Mesenchymal stem cell (in vitro differentiated cells and primary cell): ENCODE measurements at regions not wholly inside any gene's neighbourhood (a gene's known extent, or its start where the extent isn't known, plus 50 kb on each side); places are given as distances from the start of the nearest gene placed in this dataset.

Experiments
- DNase-seq: peaks from one replicate; pipeline ENCODE4 v3.0.0-alpha.2; 2013
- H2AFZ ChIP-seq: one replicate; pipeline ENCODE4 v1.6.1; 2013; ENCODE audit warnings: low read depth, mild to moderate bottlenecking, control low read depth, inconsistent platforms, low read length, moderate library complexity
- H2AK5ac ChIP-seq: 2 replicates; pipeline ENCODE4 v1.6.1; 2013; ENCODE audit warnings: low read length, moderate library complexity, mild to moderate bottlenecking, inconsistent platforms; ENCODE audit not compliant: severe bottlenecking
- H2BK120ac ChIP-seq: one replicate; pipeline ENCODE4 v1.6.1; 2013; ENCODE audit warnings: low read depth, mild to moderate bottlenecking, inconsistent platforms, low read length, moderate library complexity
- H2BK12ac ChIP-seq, 2 experiments: one replicate each; pipeline ENCODE4 v1.6.1; 2013; ENCODE audit warnings: inconsistent platforms in 2 of 2, low read length in 2 of 2, mild to moderate bottlenecking in 2 of 2, moderate library complexity in 2 of 2, control low read depth in 1 of 2
- H2BK15ac ChIP-seq: one replicate; pipeline ENCODE4 v1.6.1; 2013; ENCODE audit warnings: mild to moderate bottlenecking, low read depth, inconsistent platforms; ENCODE audit not compliant: poor library complexity, severe bottlenecking
- H2BK5ac ChIP-seq: 2 replicates; pipeline ENCODE4 v1.6.1; 2013; ENCODE audit warnings: low read depth, mild to moderate bottlenecking, low read length, control low read depth, inconsistent platforms; ENCODE audit not compliant: poor library complexity, severe bottlenecking
- H3K14ac ChIP-seq, 2 experiments: one replicate each; pipeline ENCODE4 v1.6.1; 2013; ENCODE audit warnings: inconsistent platforms in 2 of 2, low read length in 2 of 2, control low read depth in 1 of 2, mild to moderate bottlenecking in 1 of 2, moderate library complexity in 1 of 2
- H3K18ac ChIP-seq, 2 experiments: one replicate each; pipeline ENCODE4 v1.6.1; 2013; ENCODE audit warnings: inconsistent platforms in 2 of 2, low read length in 2 of 2, control low read depth in 1 of 2, low read depth in 1 of 2, mild to moderate bottlenecking in 1 of 2
- H3K23ac ChIP-seq, 2 experiments: one replicate each; pipeline ENCODE4 v1.6.1; 2013; ENCODE audit warnings: inconsistent platforms in 2 of 2, low read length in 2 of 2, mild to moderate bottlenecking in 2 of 2, moderate library complexity in 2 of 2, control low read depth in 1 of 2
- H3K27ac ChIP-seq: 2 replicates; pipeline ENCODE4 v1.5.1; 2013; ENCODE audit warnings: mild to moderate bottlenecking, moderate library complexity, low read length, control low read depth, inconsistent platforms; ENCODE audit not compliant: poor library complexity, severe bottlenecking
- H3K27me3 ChIP-seq, 2 experiments: 2 replicates each; pipeline versions ENCODE4 v1.6.1 to v1.7.0; 2013; ENCODE audit warnings: low read length in 2 of 2, mild to moderate bottlenecking in 2 of 2, moderate library complexity in 2 of 2, control low read depth in 1 of 2, inconsistent platforms in 1 of 2; ENCODE audit not compliant: control insufficient read depth in 1 of 2, insufficient read depth in 1 of 2
- H3K36me3 ChIP-seq, 2 experiments: 2 replicates each; pipeline versions ENCODE4 v1.6.1 to v1.7.0; 2013; ENCODE audit warnings: low read length in 2 of 2, control low read depth in 1 of 2, inconsistent platforms in 1 of 2, low read depth in 1 of 2, mild to moderate bottlenecking in 1 of 2; ENCODE audit not compliant: insufficient read depth in 2 of 2, control insufficient read depth in 1 of 2
- H3K4ac ChIP-seq, 2 experiments: one replicate each; pipeline ENCODE4 v1.6.1; 2013; ENCODE audit warnings: inconsistent platforms in 2 of 2, low read length in 2 of 2, mild to moderate bottlenecking in 2 of 2, moderate library complexity in 2 of 2, control low read depth in 1 of 2, low read depth in 1 of 2
- H3K4me1 ChIP-seq: 2 replicates; pipeline ENCODE4 v1.6.1; 2013; ENCODE audit warnings: low read depth, low read length, control low read depth; ENCODE audit not compliant: control insufficient read depth, insufficient read depth
- H3K4me2 ChIP-seq: 2 replicates; pipeline ENCODE4 v1.6.1; 2013; ENCODE audit warnings: low read length, mild to moderate bottlenecking, inconsistent platforms; ENCODE audit not compliant: poor library complexity, severe bottlenecking
- H3K4me3 ChIP-seq, 2 experiments: 2 replicates each; pipeline versions ENCODE4 v1.5.1 to v1.7.0; 2013; ENCODE audit warnings: low read length in 2 of 2, mild to moderate bottlenecking in 2 of 2, control low read depth in 1 of 2, low read depth in 1 of 2; ENCODE audit not compliant: insufficient read depth in 1 of 2
- H3K79me1 ChIP-seq: replicated peaks from 2 replicates; pipeline ENCODE4 v1.6.1; 2013; ENCODE audit warnings: mild to moderate bottlenecking, control low read depth, low read length, inconsistent platforms; ENCODE audit not compliant: poor library complexity, severe bottlenecking
- H3K9ac ChIP-seq: 2 replicates; pipeline ENCODE4 v1.7.0; 2013; ENCODE audit warnings: mild to moderate bottlenecking, low read length, moderate library complexity
- H3K9me3 ChIP-seq: 2 replicates; pipeline ENCODE4 v1.7.0; 2013; ENCODE audit warnings: mild to moderate bottlenecking, low read length; ENCODE audit not compliant: control insufficient read depth
- H4K8ac ChIP-seq: one replicate; pipeline ENCODE4 v1.6.1; 2013; ENCODE audit warnings: inconsistent platforms, mild to moderate bottlenecking, low read length, moderate library complexity
- H4K91ac ChIP-seq: one replicate; pipeline ENCODE4 v1.6.1; 2013; ENCODE audit warnings: mild to moderate bottlenecking, low read length, inconsistent platforms
- WGBS: methylation state at CpG from one replicate; pipeline ENCODE4 v1.1.7; 2013; ENCODE audit warnings: mixed read lengths; 5-methylcytosine and 5-hydroxymethylcytosine counted together

DNA sequence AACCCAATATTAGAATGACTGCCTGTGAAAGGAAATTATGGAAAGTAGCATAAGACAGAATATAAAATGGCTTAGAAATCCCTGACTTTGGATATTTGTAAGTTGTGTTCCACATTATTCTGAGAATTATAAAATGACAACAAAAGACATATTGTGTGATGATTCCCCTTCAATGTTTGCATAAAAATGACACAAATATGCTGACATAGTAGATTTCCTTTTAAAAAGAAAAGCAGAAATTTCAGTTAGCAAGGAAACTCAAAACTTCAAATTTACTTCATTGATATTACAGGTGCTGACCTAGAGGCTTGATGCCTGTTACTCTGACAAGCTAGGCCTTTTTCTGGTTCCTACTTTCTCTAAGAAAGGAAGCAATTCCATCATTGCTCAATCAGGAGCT, 816.9 kb upstream of the HS3ST5 start:
- no peak overlapping the region for H3K4ac ChIP-seq

DNA sequence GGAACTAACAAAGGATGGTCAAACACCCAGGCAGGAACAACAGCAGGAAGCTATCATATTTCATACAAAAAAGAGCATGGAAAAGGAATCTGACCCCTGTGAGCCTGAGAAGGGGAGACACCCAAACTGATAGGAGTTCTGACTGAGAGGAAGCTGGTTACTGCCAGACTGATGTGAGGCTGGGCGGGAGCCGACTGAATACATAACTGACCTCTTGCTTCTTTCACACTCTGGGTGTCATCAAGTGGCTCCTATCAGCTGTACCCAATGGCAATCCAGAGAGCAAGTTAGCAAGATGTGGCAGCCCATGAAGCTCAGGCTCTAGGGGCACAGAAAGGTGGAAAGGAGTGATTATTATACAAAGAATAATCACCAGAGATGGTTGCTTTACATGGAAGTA, 795.1 kb upstream of the HS3ST5 start:
- H3K14ac ChIP-seq, result no peak overlapping the region
- H3K4ac ChIP-seq, result no peak overlapping the region
- 76% methylated on average over 2 of the region's 2 CpGs for WGBS
- H3K4me3 ChIP-seq, result no peak overlapping the region
- H2BK12ac ChIP-seq, result no peak overlapping the region
- no peak overlapping the region for H2BK120ac ChIP-seq
- no peak overlapping the region for H3K23ac ChIP-seq
- no peak overlapping the region for H4K8ac ChIP-seq
- no peak overlapping the region for H3K4me2 ChIP-seq
- no peaks in the 10 kb centered on the region for H3K36me3 ChIP-seq
- H3K27ac ChIP-seq, result no peak overlapping the region
- H2AK5ac ChIP-seq, result no peak overlapping the region
- H3K9me3 ChIP-seq, result no peaks in the 10 kb centered on the region
- no peaks in the 10 kb centered on the region for H3K27me3 ChIP-seq
- no peaks in the 10 kb centered on the region for H3K79me1 ChIP-seq
- H2BK15ac ChIP-seq, result no peak overlapping the region
- no peak overlapping the region for H4K91ac ChIP-seq
- no peak overlapping the region for H2BK5ac ChIP-seq
- no peak for DNase-seq
- peaks cover 2% of the 10 kb centered on the region for H3K4me1 ChIP-seq
- H3K18ac ChIP-seq, result no peak overlapping the region
- H2AFZ ChIP-seq, result no peak overlapping the region
- no peak overlapping the region for H3K9ac ChIP-seq

More for the DNA sequence above, 816.9 kb upstream of the HS3ST5 start:
- Histone ChIP-seq H2BK12ac (no peak overlapping the region), H3K79me1 (no peaks in the 10 kb centered on the region), H3K14ac (no peak overlapping the region), H3K27me3 (no peaks in the 10 kb centered on the region), H2BK120ac (no peak overlapping the region), H2BK5ac (no peak overlapping the region), H3K27ac (no peak overlapping the region), H2AK5ac (no peak overlapping the region), H3K9ac (no peak overlapping the region), H3K18ac (no peak overlapping the region), H3K9me3 (peaks cover 4% of the 10 kb centered on the region), H2BK15ac (no peak overlapping the region), H3K36me3 (no peaks in the 10 kb centered on the region), H3K4me3 (no peak overlapping the region), H3K4me1 (no peaks in the 10 kb centered on the region), H2AFZ (no peak overlapping the region), H4K91ac (no peak overlapping the region), H4K8ac (no peak overlapping the region), H3K4me2 (no peak overlapping the region), H3K23ac (no peak overlapping the region)
- no peak for DNase-seq

DNA sequence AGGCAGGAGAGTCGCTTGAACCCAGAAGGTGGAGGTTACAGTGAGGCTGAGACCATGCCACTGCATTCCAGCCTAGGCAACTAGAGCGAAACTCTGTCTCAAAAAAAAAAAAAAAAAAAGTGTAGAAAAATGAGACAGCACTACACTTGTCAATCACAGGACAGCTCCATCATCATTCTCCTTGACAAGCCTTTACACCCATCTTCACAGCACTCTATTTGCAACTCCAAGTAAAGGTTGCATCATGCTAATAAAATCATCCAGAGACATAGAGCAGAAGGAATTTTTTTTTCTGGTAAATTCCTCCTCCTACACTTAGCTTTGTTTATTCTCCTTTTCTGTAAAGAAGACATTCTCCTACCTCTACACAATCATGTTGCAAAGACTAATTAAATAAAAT, 791.0 kb upstream of the HS3ST5 start:
- 91% methylated on average over 1 of the region's 2 CpGs for WGBS
- Histone ChIP-seq H2BK12ac (no peak overlapping the region), H4K8ac (no peak overlapping the region), H3K27me3 (no peaks in the 10 kb centered on the region), H3K4me3 (no peak overlapping the region), H2BK15ac (no peak overlapping the region), H2BK5ac (no peak overlapping the region), H3K14ac (no peak overlapping the region), H2BK120ac (no peak overlapping the region), H4K91ac (no peak overlapping the region), H3K79me1 (no peaks in the 10 kb centered on the region), H3K18ac (no peak overlapping the region), H3K9me3 (peaks cover 10% of the 10 kb centered on the region), H3K23ac (no peak overlapping the region), H3K4ac (no peak overlapping the region), H3K27ac (no peak overlapping the region), H2AK5ac (no peak overlapping the region), H3K9ac (no peak overlapping the region), H2AFZ (no peak overlapping the region), H3K4me1 (no peaks in the 10 kb centered on the region), H3K36me3 (no peaks in the 10 kb centered on the region), H3K4me2 (no peak overlapping the region)
- no peak for DNase-seq

DNA sequence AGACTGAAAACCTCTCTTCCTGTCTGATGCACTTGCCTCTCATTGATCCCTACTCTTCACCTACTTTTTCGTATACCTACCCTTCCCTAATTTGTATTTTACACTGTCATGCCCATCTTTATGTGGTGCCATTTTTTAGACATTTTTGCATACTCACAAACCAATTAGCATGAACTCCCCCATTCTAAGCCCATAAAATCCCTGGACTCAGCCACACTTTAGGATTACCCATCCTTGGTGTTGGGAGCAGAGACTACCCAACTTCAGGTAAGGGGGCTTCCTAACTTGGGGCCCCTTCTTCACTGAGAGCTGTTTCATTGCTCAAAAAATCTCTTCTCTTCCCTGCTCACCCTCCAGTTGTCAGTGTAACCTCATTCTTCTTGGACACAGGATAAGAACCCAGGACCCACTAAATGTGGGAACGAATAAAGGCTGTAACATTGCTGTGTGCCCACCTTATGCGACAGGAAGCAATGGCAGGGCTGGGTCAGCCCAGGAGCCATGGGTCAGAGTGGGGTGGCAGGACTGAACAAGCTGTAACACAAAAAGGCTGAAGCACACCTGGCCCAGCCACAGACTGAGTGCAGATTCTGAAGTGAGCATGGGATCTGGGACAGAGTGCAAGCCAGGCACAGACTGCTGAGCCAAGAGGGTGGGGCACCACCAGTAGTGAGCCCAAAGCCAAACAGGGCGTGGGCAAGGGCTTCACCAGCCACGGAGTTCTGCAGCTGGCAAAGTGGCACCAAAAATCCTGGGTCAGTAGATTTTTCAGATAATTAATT, 789.1 kb upstream of the HS3ST5 start:
- H3K18ac ChIP-seq, result no peak overlapping the region
- no peak overlapping the region for H3K4me2 ChIP-seq
- no peak overlapping the region for H3K23ac ChIP-seq
- H3K9ac ChIP-seq, result no peak overlapping the region
- H3K4ac ChIP-seq, result no peak overlapping the region
- no peak overlapping the region for H3K27ac ChIP-seq
- DNase-seq, result no peak
- no peak overlapping the region for H4K8ac ChIP-seq
- no peak overlapping the region for H2AFZ ChIP-seq
- H3K36me3 ChIP-seq, result no peaks in the 10 kb centered on the region
- peaks cover 10% of the 10 kb centered on the region for H3K9me3 ChIP-seq
- no peak overlapping the region for H2AK5ac ChIP-seq
- H3K27me3 ChIP-seq, result no peaks in the 10 kb centered on the region
- no peaks in the 10 kb centered on the region for H3K79me1 ChIP-seq
- 86% methylated on average over 3 of the region's 5 CpGs for WGBS
- no peak overlapping the region for H3K4me3 ChIP-seq
- no peak overlapping the region for H3K14ac ChIP-seq
- H3K4me1 ChIP-seq, result no peaks in the 10 kb centered on the region
- no peak overlapping the region for H4K91ac ChIP-seq
- no peak overlapping the region for H2BK120ac ChIP-seq
- H2BK12ac ChIP-seq, result no peak overlapping the region
- H2BK5ac ChIP-seq, result no peak overlapping the region
- H2BK15ac ChIP-seq, result no peak overlapping the region
